K562 (cell line): ENCODE measurements at regions not wholly inside any gene's neighbourhood (a gene's known extent, or its start where the extent isn't known, plus 50 kb on each side); places are given as distances from the start of the nearest gene placed in this dataset.

Experiments used
- ATAC-seq: fragments of 200-7000 bp; cut with Tn5 transposase; 3 replicates; pipeline ENCODE4 v1.9.1; 2020; ENCODE audit warnings: moderate library complexity
- BruUV-seq: library from RNA; stranded (reverse); fragments of 400-500 nt; replicated peaks from 2 replicates; lab custom pipeline; 2021; lab: Mats Ljungman, UMichigan
- CTCF ChIA-PET: fragments of 300-600 bp; formaldehyde crosslinking; extraction: SDS; loops from one replicate; lab custom pipeline; 2021; ENCODE audit warnings: low intra/inter-chr PET ratio; lab: Yijun Ruan, JAX
- POLR2A ChIA-PET: fragments of 300-600, 350-650 bp; sonication (Branson Sonifier 250); formaldehyde crosslinking; extraction: SDS; loops from one replicate; lab custom pipeline; 2021; ENCODE audit warnings: antibody characterized with exemption, inconsistent platforms; lab: Yijun Ruan, JAX
- DNase-seq, 4 experiments: peaks; one replicate each; pipeline versions ENCODE4 v3.0.0 to v3.0.0-alpha.2; 2011 to 2018; ENCODE audit warnings: low spot score in 3 of 4, mixed read lengths in 3 of 4; ENCODE audit errors: extremely low read depth in 1 of 4
- FAIRE-seq: peaks from 2 replicates; lab custom pipeline; 2011; peaks lifted over from hg19 to GRCh38; lab: Jason Lieb, UNC
- H2AFZ ChIP-seq: 2 replicates; pipeline ENCODE4 v1.6.0; 2011; ENCODE audit warnings: low read depth, low read length, control low read depth, inconsistent platforms
- H3K27ac ChIP-seq: fragments of 200-600 bp; 3 replicates; pipeline ENCODE4 v1.8.0; 2011; ENCODE audit warnings: low read depth, mild to moderate bottlenecking, control low read depth, inconsistent platforms, low read length, moderate library complexity, mixed read lengths; ENCODE audit errors: extremely low read depth
- H3K27me3 ChIP-seq, 2 experiments: fragments of 300-600 bp in 1 of 2; 2 replicates in 1 of 2; 3 replicates in 1 of 2; pipeline versions ENCODE4 v1.6.0 to v1.8.0; 2011; ENCODE audit warnings: inconsistent platforms in 2 of 2, low read length in 2 of 2, mild to moderate bottlenecking in 1 of 2, mixed read lengths in 1 of 2, moderate library complexity in 1 of 2; ENCODE audit not compliant: control insufficient read depth in 2 of 2, insufficient read depth in 2 of 2
- H3K36me3 ChIP-seq: fragments of 300-600 bp; 3 replicates; pipeline ENCODE4 v1.8.0; 2011; ENCODE audit warnings: mild to moderate bottlenecking, low read length, inconsistent platforms; ENCODE audit not compliant: control insufficient read depth, insufficient read depth
- H3K4me1 ChIP-seq, 2 experiments: fragments of 200-600 bp in 1 of 2; replicated peaks in 1 of 2; 2 replicates in 1 of 2; 3 replicates in 1 of 2; pipeline versions ENCODE4 v1.5.1 to v1.8.0; 2011; ENCODE audit warnings: inconsistent platforms in 2 of 2, low read length in 2 of 2, mild to moderate bottlenecking in 1 of 2, mixed read lengths in 1 of 2, moderate library complexity in 1 of 2; ENCODE audit not compliant: control insufficient read depth in 2 of 2, insufficient read depth in 2 of 2
- H3K4me2 ChIP-seq: 2 replicates; pipeline ENCODE4 v1.6.1; 2011; ENCODE audit warnings: low read length, control low read depth, inconsistent platforms, mixed read lengths; ENCODE audit not compliant: insufficient read depth
- H3K4me3 ChIP-seq: fragments of 200-600 bp; sonication (generic), shearing (Covaris generic); 2 replicates; pipeline ENCODE4 v1.5.1; 2016; ENCODE audit warnings: control low read depth, inconsistent platforms
- H3K79me2 ChIP-seq: fragments of 200-600 bp; 3 replicates; pipeline ENCODE4 v1.8.0; 2011; ENCODE audit warnings: low read length, inconsistent platforms; ENCODE audit not compliant: control insufficient read depth, insufficient read depth
- H3K9ac ChIP-seq, 2 experiments: 2 replicates each; pipeline versions ENCODE4 v1.6.0 to v1.6.1; 2011; ENCODE audit warnings: low read depth in 2 of 2, low read length in 2 of 2, control low read depth in 1 of 2, inconsistent platforms in 1 of 2, mild to moderate bottlenecking in 1 of 2, mixed read lengths in 1 of 2; ENCODE audit not compliant: insufficient read depth in 1 of 2
- H3K9me1 ChIP-seq: one replicate; pipeline ENCODE4 v1.6.0; 2011; ENCODE audit warnings: inconsistent platforms, mild to moderate bottlenecking, low read length, moderate library complexity; ENCODE audit not compliant: control insufficient read depth, insufficient read depth
- H3K9me3 ChIP-seq: replicated peaks from 2 replicates; pipeline ENCODE4 v1.5.1; 2011; ENCODE audit warnings: low read depth, low read length, inconsistent platforms; ENCODE audit not compliant: control insufficient read depth, insufficient read depth
- H4K20me1 ChIP-seq: replicated peaks from 2 replicates; pipeline ENCODE4 v1.6.1; 2011; ENCODE audit warnings: low read length, inconsistent platforms, mixed read lengths; ENCODE audit not compliant: control insufficient read depth, insufficient read depth
- COPS2 ChIP-seq: fragments of 450-650 bp; conservative IDR thresholded peaks from 2 replicates; pipeline ENCODE4 v1.6.1; 2016; ENCODE audit warnings: mild to moderate bottlenecking, moderate library complexity
- DMBX1 ChIP-seq: fragments of 250-450 bp; sonication (Bioruptor Pico); IDR thresholded peaks from 2 replicates; pipeline ENCODE4 v1.8.0; 2022; ENCODE audit warnings: inconsistent platforms, mild to moderate bottlenecking, moderate library complexity, borderline replicate concordance
- FOXK1 ChIP-seq: sonication (generic); formaldehyde crosslinking; IDR thresholded peaks from 2 replicates; pipeline ENCODE4 v1.8.0; 2022; ENCODE audit warnings: missing genetic modification reagents, mild to moderate bottlenecking, borderline replicate concordance
- FOXK2 ChIP-seq, 2 experiments: fragments of 450-650 bp; IDR thresholded peaks in 1 of 2; conservative IDR thresholded peaks in 1 of 2; 2 replicates each; pipeline ENCODE4 v1.6.1; 2016; ENCODE audit warnings: low read depth in 2 of 2, mild to moderate bottlenecking in 1 of 2
- HIVEP1 ChIP-seq: fragments of 250-450 bp; sonication (Bioruptor Pico); IDR thresholded peaks from 2 replicates; pipeline ENCODE4 v1.4.0; 2020; ENCODE audit warnings: mild to moderate bottlenecking
- MAZ ChIP-seq, 2 experiments: fragments of 450-650 bp in 1 of 2; sonication (generic) in 1 of 2; formaldehyde crosslinking; IDR thresholded peaks in 1 of 2; conservative IDR thresholded peaks in 1 of 2; 2 replicates each; pipeline versions ENCODE4 v1.4.0 to v1.5.0; 2020; ENCODE audit warnings: mild to moderate bottlenecking in 1 of 2, missing genetic modification reagents in 1 of 2
- MECOM ChIP-seq: fragments of 250-450 bp; sonication (Bioruptor Pico); IDR thresholded peaks from 2 replicates; pipeline ENCODE4 v1.8.0; 2022; ENCODE audit warnings: inconsistent platforms
- NCOA1 ChIP-seq: fragments of 450-650 bp; IDR thresholded peaks from 2 replicates; pipeline ENCODE4 v1.6.1; 2016; ENCODE audit warnings: low read depth
- SMARCC2 ChIP-seq: fragments of 450-650 bp; IDR thresholded peaks from 2 replicates; pipeline ENCODE4 v1.6.1; 2017; ENCODE audit warnings: antibody characterized with exemption, moderate library complexity, mild to moderate bottlenecking, low read depth
- SRF ChIP-seq, 2 experiments: fragments of 250-450, 450-650 bp in 1 of 2; sonication (Bioruptor Pico) in 1 of 2; sonication (generic) in 1 of 2; formaldehyde crosslinking; IDR thresholded peaks; 2 replicates each; pipeline versions ENCODE4 v1.5.0 to v1.5.1; 2020 to 2022; ENCODE audit warnings: mild to moderate bottlenecking in 1 of 2, missing genetic modification reagents in 1 of 2
- THRAP3 ChIP-seq: fragments of 450-650 bp; IDR thresholded peaks from 2 replicates; pipeline ENCODE4 v1.6.1; 2016; ENCODE audit warnings: mild to moderate bottlenecking, inconsistent platforms, borderline replicate concordance
- U2AF1 ChIP-seq: fragments of 200-400 bp; formaldehyde crosslinking; optimal IDR thresholded peaks from 2 replicates; pipeline ENCODE3; 2017; ENCODE audit warnings: mild to moderate bottlenecking, low read depth, low read length, moderate library complexity
- ZNF3 ChIP-seq: fragments of 250-450 bp; sonication (Bioruptor Pico); IDR thresholded peaks from 2 replicates; pipeline ENCODE4 v1.5.0; 2021; ENCODE audit warnings: mild to moderate bottlenecking, moderate library complexity
- ZNF384 ChIP-seq: IDR thresholded peaks from 2 replicates; pipeline ENCODE4 v1.6.1; 2012; ENCODE audit warnings: low read depth, low read length, improper control_type of control experiment
- ZNF445 ChIP-seq: fragments of 250-450 bp; sonication (Bioruptor Pico); IDR thresholded peaks from 2 replicates; pipeline ENCODE4 v1.4.0; 2020; ENCODE audit warnings: low read depth, mild to moderate bottlenecking, moderate library complexity
- ZNF77 ChIP-seq: fragments of 250-450 bp; sonication (Bioruptor Pico); IDR thresholded peaks from 2 replicates; pipeline ENCODE4 v1.5.0; 2020
- WGBS: fragments of 100-300 bp; shearing (Covaris generic); methylation state at CpG from one replicate; pipeline ENCODE4 v1.1.6; 2016; ENCODE audit warnings: low coverage, mixed read lengths; ENCODE audit not compliant: insufficient coverage; ENCODE audit errors: missing lambda C conversion rate; 5-methylcytosine and 5-hydroxymethylcytosine counted together
- in situ Hi-C: fragments of 300-500 bp; cut with MboI; formaldehyde crosslinking; loops from 4 replicates; pipeline ENCODE4 v1.15.0; 2018; ENCODE audit warnings: inconsistent platforms, mixed read lengths
- intact Hi-C: fragments of 100-400 bp; cut with micrococcal nuclease; formaldehyde crosslinking; loops from 2 replicates; pipeline ENCODE4 v1.14.2; 2022
- TF ChIP-seq, protein P1 (sequence below): sonication (generic); formaldehyde crosslinking; IDR thresholded peaks from 2 replicates; pipeline ENCODE4 v1.8.0; 2023; ENCODE audit warnings: missing genetic modification reagents, mild to moderate bottlenecking, borderline replicate concordance

DNA sequence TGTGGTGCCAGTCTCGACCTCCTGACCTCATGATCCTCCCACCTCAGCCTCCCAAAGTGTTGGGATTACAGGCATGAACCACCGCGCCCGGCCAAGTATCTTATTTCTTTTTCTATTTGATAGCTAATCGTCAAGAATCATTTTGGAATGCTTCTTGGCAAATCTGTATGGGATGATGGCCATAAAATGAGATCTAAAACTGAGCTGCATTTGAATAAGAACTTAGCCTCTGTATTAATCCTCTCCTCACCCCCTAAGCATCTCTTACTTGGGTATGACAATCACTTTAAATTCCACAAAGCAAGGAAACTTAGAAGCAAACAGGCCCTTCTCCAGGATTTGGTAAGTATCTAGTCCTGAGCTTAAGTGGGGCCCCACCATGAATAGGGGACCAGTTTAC lies 108.9 kb upstream of the BTBD3 start (continued):
- TF ChIP-seq SMARCC2 (no peak), HIVEP1 (CRISPR knock-in tag) (no peak), NCOA1 (no peak), MECOM (no peak), ZNF384 (no peak), SRF (CRISPR knock-in tag; IDR thresholded peaks at IDR 0.05) (no peak), U2AF1 (no peak), THRAP3 (no peak)

GRCh38 chr20:11810311-11811083 lies 107.2 kb upstream of the BTBD3 start:
- no peaks in the 10 kb centered on the region for H3K4me1 ChIP-seq
- no peaks in the 10 kb centered on the region for H3K9me3 ChIP-seq
- H3K27ac ChIP-seq = no peak overlapping the region
- no peak overlapping the region for H2AFZ ChIP-seq
- no peaks in the 10 kb centered on the region for H3K36me3 ChIP-seq
- H4K20me1 ChIP-seq = no peaks in the 10 kb centered on the region
- ChIA-PET POLR2A (no interaction called here), CTCF (no interaction called here)
- H3K79me2 ChIP-seq = no peaks in the 10 kb centered on the region
- no TSS peak for BruUV-seq
- ATAC-seq = no peak
- no peak for DNase-seq
- H3K9me1 ChIP-seq = no peaks in the 10 kb centered on the region
- no peak overlapping the region for H3K4me3 ChIP-seq
- WGBS = 0% methylated on average over 3 of the region's 4 CpGs
- in situ Hi-C loops (no loop called here), intact Hi-C loops (no loop called here)
- no peak for FAIRE-seq
- no peaks in the 10 kb centered on the region for H3K27me3 ChIP-seq
- H3K4me2 ChIP-seq = no peak overlapping the region
- no peak overlapping the region for H3K9ac ChIP-seq
- TF ChIP-seq MAZ (CRISPR knock-in tag; conservative IDR thresholded peaks at IDR 0.05 in 1 of 2, IDR thresholded peaks at IDR 0.05 in 1 of 2) (no peak), FOXK2 (conservative IDR thresholded peaks at IDR 0.05 in 1 of 2, IDR thresholded peaks at IDR 0.05 in 1 of 2; ENCODE audit: low read depth in 2 of 2) (no peak), ZNF77 (CRISPR knock-in tag) (no peak), ZNF445 (no peak), ZNF3 (CRISPR knock-in tag) (no peak), FOXK1 (CRISPR knock-in tag) (no peak), COPS2 (no peak), DMBX1 (CRISPR knock-in tag) (no peak)
- TF ChIP-seq, protein P1, sequence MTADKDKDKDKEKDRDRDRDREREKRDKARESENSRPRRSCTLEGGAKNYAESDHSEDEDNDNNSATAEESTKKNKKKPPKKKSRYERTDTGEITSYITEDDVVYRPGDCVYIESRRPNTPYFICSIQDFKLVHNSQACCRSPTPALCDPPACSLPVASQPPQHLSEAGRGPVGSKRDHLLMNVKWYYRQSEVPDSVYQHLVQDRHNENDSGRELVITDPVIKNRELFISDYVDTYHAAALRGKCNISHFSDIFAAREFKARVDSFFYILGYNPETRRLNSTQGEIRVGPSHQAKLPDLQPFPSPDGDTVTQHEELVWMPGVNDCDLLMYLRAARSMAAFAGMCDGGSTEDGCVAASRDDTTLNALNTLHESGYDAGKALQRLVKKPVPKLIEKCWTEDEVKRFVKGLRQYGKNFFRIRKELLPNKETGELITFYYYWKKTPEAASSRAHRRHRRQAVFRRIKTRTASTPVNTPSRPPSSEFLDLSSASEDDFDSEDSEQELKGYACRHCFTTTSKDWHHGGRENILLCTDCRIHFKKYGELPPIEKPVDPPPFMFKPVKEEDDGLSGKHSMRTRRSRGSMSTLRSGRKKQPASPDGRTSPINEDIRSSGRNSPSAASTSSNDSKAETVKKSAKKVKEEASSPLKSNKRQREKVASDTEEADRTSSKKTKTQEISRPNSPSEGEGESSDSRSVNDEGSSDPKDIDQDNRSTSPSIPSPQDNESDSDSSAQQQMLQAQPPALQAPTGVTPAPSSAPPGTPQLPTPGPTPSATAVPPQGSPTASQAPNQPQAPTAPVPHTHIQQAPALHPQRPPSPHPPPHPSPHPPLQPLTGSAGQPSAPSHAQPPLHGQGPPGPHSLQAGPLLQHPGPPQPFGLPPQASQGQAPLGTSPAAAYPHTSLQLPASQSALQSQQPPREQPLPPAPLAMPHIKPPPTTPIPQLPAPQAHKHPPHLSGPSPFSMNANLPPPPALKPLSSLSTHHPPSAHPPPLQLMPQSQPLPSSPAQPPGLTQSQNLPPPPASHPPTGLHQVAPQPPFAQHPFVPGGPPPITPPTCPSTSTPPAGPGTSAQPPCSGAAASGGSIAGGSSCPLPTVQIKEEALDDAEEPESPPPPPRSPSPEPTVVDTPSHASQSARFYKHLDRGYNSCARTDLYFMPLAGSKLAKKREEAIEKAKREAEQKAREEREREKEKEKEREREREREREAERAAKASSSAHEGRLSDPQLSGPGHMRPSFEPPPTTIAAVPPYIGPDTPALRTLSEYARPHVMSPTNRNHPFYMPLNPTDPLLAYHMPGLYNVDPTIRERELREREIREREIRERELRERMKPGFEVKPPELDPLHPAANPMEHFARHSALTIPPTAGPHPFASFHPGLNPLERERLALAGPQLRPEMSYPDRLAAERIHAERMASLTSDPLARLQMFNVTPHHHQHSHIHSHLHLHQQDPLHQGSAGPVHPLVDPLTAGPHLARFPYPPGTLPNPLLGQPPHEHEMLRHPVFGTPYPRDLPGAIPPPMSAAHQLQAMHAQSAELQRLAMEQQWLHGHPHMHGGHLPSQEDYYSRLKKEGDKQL (CRISPR knock-in tag) = no peak
